Type B pancreatic cell (in vitro differentiated cells): ENCODE measurements at regions not wholly inside any gene's neighbourhood (a gene's known extent, or its start where the extent isn't known, plus 50 kb on each side); places are given as distances from the start of the nearest gene placed in this dataset.

Experiments used
- DNase-seq: peaks from one replicate; pipeline ENCODE4 v3.0.0; 2021; ENCODE audit warnings: mixed read lengths; ENCODE audit not compliant: unreplicated experiment; ENCODE audit errors: extremely low spot score
- H3K27ac Mint-ChIP-seq: 2 replicates; pipeline ENCODE4 v1.8.0; 2021; ENCODE audit warnings: mild to moderate bottlenecking, mixed read lengths
- H3K27me3 Mint-ChIP-seq: 2 replicates; pipeline ENCODE4 v1.8.0; 2021; ENCODE audit warnings: mixed read lengths
- H3K36me3 Mint-ChIP-seq: 2 replicates; pipeline ENCODE4 v1.8.0; 2021; ENCODE audit warnings: mixed read lengths
- H3K4me1 Mint-ChIP-seq: one replicate; pipeline ENCODE4 v1.8.0; 2021; ENCODE audit warnings: mixed read lengths; ENCODE audit not compliant: unreplicated experiment
- H3K4me3 Mint-ChIP-seq: 2 replicates; pipeline ENCODE4 v1.8.0; 2021; ENCODE audit warnings: mild to moderate bottlenecking, mixed read lengths
- H3K9me3 Mint-ChIP-seq: 2 replicates; pipeline ENCODE4 v1.8.0; 2021; ENCODE audit warnings: mixed read lengths
- CTCF ChIP-seq: fragments of 200-600 bp; sonication (generic); conservative IDR thresholded peaks from 2 replicates; pipeline ENCODE4 v1.5.0; 2021; ENCODE audit warnings: antibody characterized with exemption, mild to moderate bottlenecking

GRCh38 chr3:147887797-147888196 is 478.6 kb downstream of the ZIC1 start:
- H3K27ac Mint-ChIP-seq = no peak overlapping the region
- no peak overlapping the region for H3K4me3 Mint-ChIP-seq
- no peak for DNase-seq
- H3K9me3 Mint-ChIP-seq = peaks cover 4% of the 10 kb centered on the region
- peaks cover 3% of the 10 kb centered on the region for H3K36me3 Mint-ChIP-seq
- H3K27me3 Mint-ChIP-seq = peaks cover 16% of the 10 kb centered on the region
- H3K4me1 Mint-ChIP-seq = peaks cover 9% of the 10 kb centered on the region
- TF ChIP-seq CTCF = no peak

GRCh38 chr3:147890114-147890513 is 480.9 kb downstream of the ZIC1 start:
- peaks cover 3% of the 10 kb centered on the region for H3K36me3 Mint-ChIP-seq
- H3K4me1 Mint-ChIP-seq = peaks cover 9% of the 10 kb centered on the region
- no peak overlapping the region for H3K4me3 Mint-ChIP-seq
- no peak overlapping the region for H3K27ac Mint-ChIP-seq
- DNase-seq = no peak
- peaks cover 13% of the 10 kb centered on the region for H3K27me3 Mint-ChIP-seq
- TF ChIP-seq CTCF = no peak
- peaks cover 2% of the 10 kb centered on the region for H3K9me3 Mint-ChIP-seq

- no peak for TF ChIP-seq CTCF
- Mint-ChIP-seq H3K9me3 (peaks cover 3% of the 10 kb centered on the region), H3K27me3 (peaks cover 2% of the 10 kb centered on the region), H3K27ac (no peak overlapping the region), H3K4me1 (no peaks in the 10 kb centered on the region), H3K4me3 (no peak overlapping the region), H3K36me3 (no peaks in the 10 kb centered on the region)
- no peak for DNase-seq
Observed at GRCh38 chr3:147895509-147895908, 486.3 kb downstream of the ZIC1 start.

GRCh38 chr3:147900851-147901250 is 491.7 kb downstream of the ZIC1 start:
- H3K36me3 Mint-ChIP-seq = no peaks in the 10 kb centered on the region
- H3K27ac Mint-ChIP-seq = no peak overlapping the region
- H3K9me3 Mint-ChIP-seq = peaks cover 10% of the 10 kb centered on the region
- TF ChIP-seq CTCF = no peak
- peaks cover 10% of the 10 kb centered on the region for H3K4me1 Mint-ChIP-seq
- DNase-seq = no peak
- H3K27me3 Mint-ChIP-seq = no peaks in the 10 kb centered on the region
- no peak overlapping the region for H3K4me3 Mint-ChIP-seq

GRCh38 chr3:147903026-147903425 is 493.9 kb downstream of the ZIC1 start:
- Mint-ChIP-seq H3K36me3 (no peaks in the 10 kb centered on the region), H3K4me1 (peaks cover 10% of the 10 kb centered on the region), H3K9me3 (peaks cover 10% of the 10 kb centered on the region), H3K27ac (no peak overlapping the region), H3K4me3 (no peak overlapping the region), H3K27me3 (no peaks in the 10 kb centered on the region)
- TF ChIP-seq CTCF = no peak
- no peak for DNase-seq

- no peak for TF ChIP-seq CTCF
- H3K4me1 Mint-ChIP-seq = peaks cover 10% of the 10 kb centered on the region
- DNase-seq = no peak
- no peak overlapping the region for H3K4me3 Mint-ChIP-seq
- no peaks in the 10 kb centered on the region for H3K36me3 Mint-ChIP-seq
- peaks cover 10% of the 10 kb centered on the region for H3K9me3 Mint-ChIP-seq
- H3K27me3 Mint-ChIP-seq = no peaks in the 10 kb centered on the region
- no peak overlapping the region for H3K27ac Mint-ChIP-seq
Observed at GRCh38 chr3:147904421-147904820, 495.3 kb downstream of the ZIC1 start.
